PC-9 (cell line): ENCODE measurements at regions not wholly inside any gene's neighbourhood (a gene's known extent, or its start where the extent isn't known, plus 50 kb on each side); places are given as distances from the start of the nearest gene placed in this dataset.
A peak's percentile ranks its signal among the peaks of the same experiment; 100 is the strongest.

Experiments used
- BruUV-seq: library from RNA; stranded (reverse); fragments of 400-500 nt; replicated peaks from 2 replicates; lab custom pipeline; 2021; lab: Mats Ljungman, UMichigan
- CTCF ChIA-PET: fragments of 300-600 bp; sonication (Branson Sonifier 250); formaldehyde crosslinking; loops from one replicate; lab custom pipeline; 2022; ENCODE audit warnings: antibody characterized with exemption; lab: Charles Lee
- POLR2A ChIA-PET: fragments of 300-600 bp; sonication (Branson Sonifier 250); formaldehyde crosslinking; loops from one replicate; lab custom pipeline; 2022; ENCODE audit warnings: antibody characterized with exemption; ENCODE audit not compliant: unreplicated experiment; lab: Charles Lee
- DNase-seq, 2 experiments: peaks; one replicate each; pipeline versions ENCODE4 v3.0.0 to v3.0.0-alpha.2; 2015 to 2022; ENCODE audit warnings: mixed read lengths in 1 of 2
- H2AFZ ChIP-seq: fragments of 200-600 bp; sonication (generic); 2 replicates; pipeline ENCODE4 v1.8.1; 2017; ENCODE audit warnings: antibody characterized with exemption
- H3F3A ChIP-seq: fragments of 200-600 bp; sonication (generic); 2 replicates; pipeline ENCODE4 v1.8.1; 2017; ENCODE audit warnings: antibody characterized with exemption, mild to moderate bottlenecking, low read depth; ENCODE audit not compliant: insufficient read depth
- H3K27ac ChIP-seq: fragments of 200-600 bp; sonication (generic); 2 replicates; pipeline ENCODE4 v1.6.1; 2016; ENCODE audit warnings: mixed run types
- H3K27me3 ChIP-seq: fragments of 200-600 bp; sonication (generic); 2 replicates; pipeline ENCODE4 v1.6.1; 2016; ENCODE audit warnings: low read depth, mixed run types; ENCODE audit not compliant: insufficient read depth
- H3K36me3 ChIP-seq: fragments of 200-600 bp; sonication (generic); 2 replicates; pipeline ENCODE4 v1.6.1; 2016; ENCODE audit warnings: low read depth, mixed run types
- H3K4me1 ChIP-seq: fragments of 200-600 bp; sonication (generic); replicated peaks from 2 replicates; pipeline ENCODE4 v1.6.1; 2016; ENCODE audit warnings: mixed run types; ENCODE audit not compliant: insufficient read depth
- H3K4me2 ChIP-seq: fragments of 200-600 bp; sonication (generic); 2 replicates; pipeline ENCODE4 v1.6.1; 2017; ENCODE audit warnings: mixed run types
- H3K4me3 ChIP-seq: fragments of 200-600 bp; sonication (generic); 2 replicates; pipeline ENCODE4 v1.6.1; 2016; ENCODE audit warnings: mixed run types
- H3K79me2 ChIP-seq: fragments of 200-600 bp; sonication (generic); 2 replicates; pipeline ENCODE4 v1.6.1; 2017; ENCODE audit warnings: low read depth, mixed run types
- H3K9me2 ChIP-seq: fragments of 200-600 bp; sonication (generic); 2 replicates; pipeline ENCODE4 v1.8.1; 2017; ENCODE audit warnings: mild to moderate bottlenecking; ENCODE audit not compliant: insufficient read depth
- H3K9me3 ChIP-seq: fragments of 200-600 bp; sonication (generic); 2 replicates; pipeline ENCODE4 v1.8.1; 2016; ENCODE audit warnings: low read depth; ENCODE audit not compliant: insufficient read depth
- H4K20me1 ChIP-seq: fragments of 200-600 bp; sonication (generic); 2 replicates; pipeline ENCODE4 v1.8.1; 2017; ENCODE audit not compliant: insufficient read depth
- CTCF ChIP-seq: fragments of 200-600 bp; sonication (generic); conservative IDR thresholded peaks from 2 replicates; pipeline ENCODE4 v1.6.1; 2017; ENCODE audit warnings: mixed run types, antibody characterized with exemption, mild to moderate bottlenecking, moderate library complexity
- EZH2 ChIP-seq: fragments of 200-600 bp; sonication (generic); IDR thresholded peaks from 2 replicates; pipeline ENCODE4 v1.8.0; 2017; ENCODE audit warnings: antibody characterized with exemption, low read depth
- intact Hi-C: fragments of 100-400 bp; cut with micrococcal nuclease; formaldehyde crosslinking; loops from one replicate; pipeline ENCODE4 v1.10.0; 2022; ENCODE audit not compliant: unreplicated experiment

DNA sequence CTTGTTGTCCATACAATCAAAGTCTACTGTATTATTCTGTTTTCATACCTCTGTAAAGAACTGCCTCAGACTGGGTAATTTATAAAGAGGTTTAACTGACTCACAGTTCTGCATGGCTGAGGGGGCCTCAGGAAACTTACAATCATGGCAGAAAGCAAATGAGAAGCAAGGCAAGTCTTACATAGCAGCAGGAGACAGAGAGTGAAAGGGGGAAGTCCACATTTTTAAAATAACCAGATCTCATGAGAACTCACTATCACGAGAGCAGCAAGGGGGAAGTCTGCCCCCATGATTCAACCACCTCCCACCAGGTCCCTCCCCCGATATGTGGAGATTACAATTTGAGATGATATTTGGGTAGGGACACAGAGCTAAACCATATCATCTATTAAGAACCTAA lies 724.6 kb upstream of the CBLB start:
- Histone ChIP-seq H3K4me1 (no peaks in the 10 kb centered on the region), H3K9me3 (peaks cover 6% of the 10 kb centered on the region; the same call in 1 of the 2 replicates), H3K79me2 (no peaks in the 10 kb centered on the region), H3K4me2 (no peak overlapping the region), H3K9me2 (no peaks in the 10 kb centered on the region), H3F3A (no peaks in the 10 kb centered on the region), H2AFZ (no peak overlapping the region; the same call in 1 of the 2 replicates), H3K27me3 (no peaks in the 10 kb centered on the region), H3K27ac (no peak overlapping the region), H3K36me3 (no peaks in the 10 kb centered on the region), H4K20me1 (no peaks in the 10 kb centered on the region), H3K4me3 (no peak overlapping the region)
- POLR2A ChIA-PET, result interaction anchor here (0.6 kb wide), 1 partner anchor 1225 kb away, joined by 5 read pairs; no protein-coding TSS in a partner anchor
- intact Hi-C loops, result no loop called here
- CTCF ChIA-PET, result no interaction called here
- TF ChIP-seq CTCF (no peak), EZH2 (no peak)
- no peak for DNase-seq
- BruUV-seq, result no TSS peak

DNA sequence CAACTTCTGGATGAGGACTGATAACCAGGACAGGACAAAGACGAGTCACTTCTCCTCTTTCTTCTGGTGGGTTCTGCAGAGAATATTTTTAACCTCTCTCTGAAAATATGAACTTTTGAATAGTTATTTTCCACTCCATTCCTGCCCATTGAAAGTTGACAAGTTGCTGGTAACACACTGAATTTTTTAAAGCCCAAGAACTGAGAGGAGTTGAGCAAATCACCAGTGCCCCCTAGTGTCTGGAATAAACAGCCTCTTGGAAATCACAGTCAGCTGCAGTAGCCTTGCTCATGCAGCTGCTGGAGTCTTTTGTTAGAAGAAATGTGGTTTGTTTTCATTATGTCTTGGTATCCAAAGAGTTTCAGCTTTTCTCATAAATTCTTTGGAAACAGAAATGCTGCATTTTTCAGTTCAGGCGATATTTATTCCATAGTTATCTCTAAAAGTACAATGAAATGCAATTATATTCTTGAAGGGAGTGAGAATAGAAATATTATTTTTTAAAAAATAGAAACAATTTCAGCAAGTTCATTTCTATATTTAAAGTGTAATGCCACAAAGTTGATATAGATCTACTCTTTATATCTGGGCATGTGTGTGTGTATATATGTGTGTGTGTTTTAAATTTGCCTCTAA lies 741.0 kb upstream of the CBLB start:
- no peak overlapping the region for H3K4me3 ChIP-seq

More for the DNA sequence above, 741.0 kb upstream of the CBLB start:
- TF ChIP-seq CTCF, result peak; percentile 98
- TF ChIP-seq EZH2, result no peak
- Histone ChIP-seq H3K27me3 (no peaks in the 10 kb centered on the region), H3K27ac (no peak overlapping the region), H3K36me3 (no peaks in the 10 kb centered on the region), H3K79me2 (no peaks in the 10 kb centered on the region), H3K4me1 (peaks cover 11% of the 10 kb centered on the region), H2AFZ (no peak overlapping the region), H4K20me1 (no peaks in the 10 kb centered on the region), H3K4me2 (no peak overlapping the region), H3F3A (no peaks in the 10 kb centered on the region), H3K9me2 (no peaks in the 10 kb centered on the region), H3K9me3 (peaks cover 13% of the 10 kb centered on the region; the same call in 1 of the 2 replicates)
- BruUV-seq, result no TSS peak
- ChIA-PET CTCF (interaction anchor here (0.5 to 1.0 kb wide), 5 partner anchors 352 to 1083 kb away, joined by 3 to 5 read pairs (median 3); no protein-coding TSS in a partner anchor), POLR2A (no interaction called here)
- intact Hi-C loops, result loop anchor here (1.0 to 10.0 kb wide), 8 partner anchors 265 to 1242 kb away; partner anchors contain the start of genes ALCAM and CBLB
- DNase-seq, result peak; percentile 64 to 73
